GM19238 (cell line): ENCODE measurements at regions not wholly inside any gene's neighbourhood (a gene's known extent, or its start where the extent isn't known, plus 50 kb on each side); places are given as distances from the start of the nearest gene placed in this dataset.
"Not testable (repeated sequence)": the region's sequence is repeated elsewhere in the genome, so short reads cannot be mapped to it uniquely, and the experiment has no call there.

ENCODE experiments used
- DNase-seq: peaks from one replicate; pipeline ENCODE4 v3.0.0; 2011; ENCODE audit warnings: low spot score; ENCODE audit not compliant: insufficient read length

DNA sequence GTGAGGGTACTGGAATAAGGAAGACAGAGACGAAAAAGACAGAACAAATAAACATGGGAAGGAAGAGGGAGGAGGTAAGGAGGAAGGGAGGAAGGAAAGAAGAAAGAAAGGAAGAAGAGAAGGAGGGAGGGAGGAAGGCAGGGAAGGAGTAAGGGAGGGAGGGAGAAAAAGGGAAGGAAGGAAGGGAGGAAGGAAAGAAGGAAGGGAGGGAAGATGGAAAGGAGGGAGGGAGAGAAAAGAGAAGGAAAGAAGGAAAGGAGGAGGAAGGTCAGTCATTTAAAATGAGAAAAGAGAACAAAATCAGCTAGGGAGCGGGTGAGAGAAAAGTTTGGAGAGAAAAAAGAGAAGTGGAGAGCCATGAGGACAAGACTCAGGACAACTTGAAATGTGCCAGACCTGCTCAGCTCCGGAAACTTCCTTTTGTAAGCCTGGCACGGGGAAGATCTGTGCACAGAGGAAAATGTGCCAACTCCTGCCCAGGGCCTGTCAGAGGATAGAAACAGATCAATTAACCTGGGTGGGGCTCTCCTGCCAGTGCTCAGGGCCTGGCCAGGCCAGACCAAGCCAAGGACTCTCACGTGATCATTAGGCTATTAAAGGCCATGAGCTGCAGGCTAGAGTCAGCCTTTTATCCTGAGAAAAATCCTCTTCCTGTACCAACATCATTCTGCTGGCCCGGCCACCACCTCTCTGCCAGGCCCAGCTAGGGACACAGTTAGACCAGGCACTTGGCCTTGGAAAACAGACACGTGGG is 50.1 kb upstream of the BCL6 start:
- DNase-seq: no peak

DNA sequence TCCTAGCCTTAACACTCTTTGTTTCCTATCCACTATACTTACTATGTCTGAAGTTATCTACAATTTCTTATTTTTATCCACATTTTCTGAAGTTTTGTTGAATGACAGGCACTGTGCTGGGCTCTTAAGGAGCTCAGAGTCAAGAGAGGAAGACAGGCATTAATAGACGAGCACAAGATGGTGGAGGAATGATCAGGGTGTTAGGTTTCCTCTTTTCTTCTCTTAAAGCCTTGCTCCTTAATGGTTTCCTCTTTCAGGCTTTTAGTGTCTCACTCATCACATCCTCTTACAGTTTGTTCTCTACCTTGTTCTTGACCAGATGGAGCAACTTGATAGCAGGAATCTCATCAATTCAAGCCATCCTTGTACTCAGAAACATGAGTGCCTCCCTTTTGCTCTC is 52.9 kb upstream of the BCL6 start:
- no peak for DNase-seq

DNA sequence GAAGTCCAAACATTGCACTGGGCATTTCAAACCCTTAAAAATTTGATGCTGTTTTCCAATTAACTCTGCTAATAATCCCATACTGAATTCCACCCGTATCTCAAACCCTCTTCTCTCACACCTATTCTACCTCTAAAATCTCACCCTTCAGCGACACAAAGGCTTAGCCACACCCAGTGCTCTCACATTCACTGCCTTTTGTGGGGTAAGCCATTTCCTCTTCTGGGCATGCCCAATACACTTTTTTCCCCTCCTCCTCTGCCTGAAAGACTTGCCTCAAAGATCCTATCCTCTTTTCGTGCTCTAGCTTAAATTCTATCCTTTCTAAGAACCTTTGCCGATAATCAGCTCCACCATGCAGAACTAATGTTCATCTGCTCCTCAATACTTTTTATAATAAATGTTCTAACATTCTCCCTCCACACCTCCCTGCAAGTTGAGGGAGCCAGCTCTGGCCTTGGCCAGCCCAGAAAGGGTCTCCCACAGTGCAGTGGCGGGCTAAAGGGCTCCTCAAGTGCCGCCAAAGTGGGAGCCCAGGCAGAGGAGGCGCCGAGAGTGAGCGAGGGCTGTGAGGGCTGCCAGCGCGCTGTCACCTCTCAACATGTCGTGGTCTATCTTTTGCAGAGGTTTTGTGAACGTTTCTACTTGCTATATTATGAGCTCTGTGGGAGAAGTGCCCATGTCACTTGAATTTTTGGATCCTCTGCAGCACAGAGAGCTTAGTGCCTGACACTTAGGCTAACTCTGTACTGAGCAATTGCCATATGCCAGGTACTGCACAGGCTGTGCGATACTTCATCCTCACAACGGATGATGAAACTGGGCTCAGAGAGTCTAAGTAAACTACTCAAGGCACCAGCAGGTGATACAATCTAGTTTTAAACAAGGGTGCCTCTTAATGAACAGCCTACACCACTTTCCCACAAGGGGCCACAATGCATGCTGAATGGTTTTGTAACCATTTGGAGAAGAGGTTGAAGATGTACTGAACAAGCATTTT is 53.6 kb upstream of the BCL6 start:
- no peak for DNase-seq

DNA sequence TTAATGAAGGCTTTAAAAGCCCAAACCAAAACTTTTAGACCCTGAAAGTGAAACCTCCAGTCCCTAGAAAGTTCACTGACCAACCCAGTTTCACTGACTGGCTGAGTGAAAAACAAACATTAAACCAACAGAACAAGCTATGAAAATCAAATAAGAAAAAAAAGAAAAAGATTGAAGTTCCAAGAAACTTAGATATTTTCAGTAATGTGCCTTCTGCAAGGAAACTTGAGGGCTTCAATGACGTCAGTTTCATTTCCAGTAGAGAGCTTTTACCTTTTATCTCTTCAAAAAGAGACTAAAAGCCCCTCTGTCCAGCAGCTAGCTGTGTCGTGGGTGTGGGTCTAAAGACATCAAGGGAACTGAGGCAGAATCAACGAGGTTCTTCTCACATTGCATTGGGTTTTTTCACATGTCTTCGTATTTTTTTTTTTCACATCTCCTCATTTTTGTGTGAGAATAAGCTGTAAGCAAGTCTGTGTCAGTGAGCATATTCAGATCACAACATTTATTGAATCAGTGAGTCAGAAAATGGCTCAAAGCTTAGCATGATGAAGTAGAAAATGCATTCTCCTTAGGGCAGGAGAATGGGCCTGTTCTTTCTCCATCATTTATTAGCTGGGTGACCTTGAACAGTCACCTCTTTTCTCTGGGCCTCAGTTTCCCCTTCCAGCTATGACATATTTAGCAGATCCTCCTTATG is 54.8 kb upstream of the BCL6 start:
- DNase-seq: peak; percentile 7

DNA sequence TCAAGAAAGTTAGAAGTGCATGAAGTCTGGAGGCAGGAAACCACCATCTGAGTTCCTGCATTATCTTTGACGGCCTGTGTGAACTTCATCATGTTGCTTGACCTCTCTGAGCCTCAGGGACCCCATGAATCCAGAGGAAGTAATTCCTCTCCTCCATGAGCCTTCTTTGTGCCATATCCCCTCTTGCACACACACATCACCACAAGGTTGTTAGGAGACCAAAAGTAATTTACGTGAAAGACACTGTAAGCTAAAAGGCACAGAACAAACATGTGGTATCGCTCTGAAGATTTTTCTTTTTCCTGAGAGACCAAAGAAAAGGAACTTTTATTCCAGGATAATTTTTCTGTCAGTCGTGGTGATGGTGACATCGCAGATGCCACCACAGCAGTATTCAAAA is 55.9 kb upstream of the BCL6 start:
- no peak for DNase-seq

DNA sequence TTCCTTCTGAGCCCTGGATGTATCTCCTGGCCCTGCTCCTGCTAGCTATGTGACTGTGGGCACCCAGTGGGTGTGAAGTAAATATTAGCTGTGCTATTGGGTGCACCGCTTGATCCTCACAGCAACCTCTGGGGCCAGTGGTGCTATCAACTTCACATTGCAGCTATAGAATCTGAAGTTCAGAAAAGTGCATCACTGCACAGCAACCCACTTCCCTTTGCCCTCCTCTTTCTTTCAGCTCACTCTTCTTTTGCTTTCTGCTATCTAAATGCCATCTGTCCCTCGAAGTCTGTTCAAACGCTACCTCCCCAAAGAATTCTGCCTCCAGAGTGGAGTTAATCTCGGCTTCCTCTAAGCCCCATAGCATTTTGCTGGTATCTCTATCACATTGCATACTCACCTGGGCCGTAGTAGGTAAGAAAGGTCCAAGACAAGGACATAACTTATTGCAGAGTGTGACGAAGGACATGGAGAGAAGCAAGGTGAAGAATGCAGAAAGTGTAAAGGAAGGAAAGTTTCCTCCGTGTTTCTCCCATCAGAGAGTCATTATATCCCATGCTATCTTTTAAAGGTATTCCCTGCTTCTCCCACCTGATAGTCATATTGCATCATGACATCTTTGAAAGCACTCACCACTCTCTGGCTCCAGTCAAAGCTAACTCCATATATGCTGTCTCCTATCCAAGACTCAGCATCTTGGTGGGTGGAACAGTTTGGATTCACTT is 57.1 kb upstream of the BCL6 start:
- no peak for DNase-seq

DNA sequence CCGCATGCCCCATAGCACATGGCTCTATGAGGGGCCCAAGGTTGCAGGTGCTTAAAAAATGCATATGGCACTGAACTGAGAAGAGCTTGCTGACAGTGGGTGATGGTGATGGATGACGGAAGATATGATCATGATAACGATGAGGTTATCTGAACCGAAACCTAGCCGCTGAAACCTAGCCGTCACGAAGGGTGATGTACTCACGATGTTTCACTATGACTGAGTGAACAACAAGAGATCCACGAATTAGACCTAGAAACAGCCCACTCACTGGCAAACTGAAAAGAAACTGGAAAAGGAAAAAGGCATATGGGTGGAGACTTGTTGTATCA is 57.6 kb upstream of the BCL6 start:
- peak; percentile 8 for DNase-seq

DNA sequence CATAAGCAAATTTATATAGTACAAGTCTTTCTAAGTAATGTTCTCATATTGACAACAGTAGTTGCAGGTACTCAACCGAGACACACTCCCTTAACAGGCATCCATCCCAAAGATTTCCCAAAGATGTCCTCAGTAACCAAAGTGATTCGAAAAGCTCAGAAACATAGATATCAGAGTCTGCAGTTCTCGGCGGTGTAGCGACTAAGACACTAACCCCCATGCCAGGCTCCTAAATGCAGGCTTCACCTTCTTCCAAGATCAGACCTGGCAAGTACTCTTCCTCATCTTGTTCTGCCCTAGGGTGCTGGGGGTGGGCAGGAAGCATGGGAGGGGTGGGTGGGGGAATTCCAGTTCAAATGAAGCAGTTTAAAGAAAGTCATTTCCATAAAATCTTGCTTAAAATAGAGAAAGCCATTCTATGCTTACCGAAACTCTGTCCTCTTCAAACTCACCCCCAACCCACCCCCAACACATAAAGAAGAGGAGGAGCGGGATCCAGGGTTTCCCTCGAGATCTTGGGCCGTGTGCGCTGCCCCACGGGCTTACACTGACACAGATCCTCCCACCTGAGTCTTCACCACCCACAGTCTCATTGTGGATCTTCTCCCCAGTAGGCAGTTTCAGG is 59.0 kb upstream of the BCL6 start:
- DNase-seq: no peak

DNA sequence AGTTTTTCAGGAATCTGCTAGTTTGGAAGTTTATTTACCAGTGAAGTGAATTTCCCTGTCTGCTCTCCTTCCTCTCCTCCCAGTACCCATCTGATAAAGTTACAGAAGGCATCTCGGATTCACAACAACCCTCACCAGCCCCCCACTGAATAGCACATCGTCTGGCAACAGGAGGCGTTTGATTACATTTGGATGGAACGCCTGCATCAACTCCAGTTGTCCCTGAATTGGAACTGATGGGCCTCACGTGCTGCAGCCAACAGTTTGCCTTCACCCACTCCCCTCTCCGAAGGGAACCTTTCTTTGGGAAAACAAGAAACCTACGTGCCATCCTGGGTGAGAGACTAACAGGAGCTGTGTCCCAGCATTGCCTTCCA is 59.5 kb upstream of the BCL6 start:
- no peak for DNase-seq

DNA sequence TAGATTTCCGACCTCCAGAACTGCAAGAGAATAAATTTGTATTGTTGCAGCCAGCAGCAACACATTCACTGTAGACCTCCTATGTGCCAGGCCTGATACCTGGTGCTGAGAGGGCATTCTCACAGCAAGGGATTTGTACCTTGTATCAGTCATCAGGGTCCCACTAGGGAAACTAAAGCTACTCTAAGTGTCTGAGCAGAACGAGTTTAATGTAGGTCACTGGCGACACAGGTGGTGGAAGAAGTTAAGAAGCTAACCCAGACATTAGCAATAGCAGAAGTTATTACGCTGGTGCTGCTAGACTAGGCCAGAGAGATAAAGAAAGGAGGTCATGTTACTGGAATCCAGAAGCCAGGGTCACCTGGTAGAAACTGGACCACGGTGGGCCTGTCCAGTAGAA is 60.5 kb upstream of the BCL6 start:
- DNase-seq: no peak

DNA sequence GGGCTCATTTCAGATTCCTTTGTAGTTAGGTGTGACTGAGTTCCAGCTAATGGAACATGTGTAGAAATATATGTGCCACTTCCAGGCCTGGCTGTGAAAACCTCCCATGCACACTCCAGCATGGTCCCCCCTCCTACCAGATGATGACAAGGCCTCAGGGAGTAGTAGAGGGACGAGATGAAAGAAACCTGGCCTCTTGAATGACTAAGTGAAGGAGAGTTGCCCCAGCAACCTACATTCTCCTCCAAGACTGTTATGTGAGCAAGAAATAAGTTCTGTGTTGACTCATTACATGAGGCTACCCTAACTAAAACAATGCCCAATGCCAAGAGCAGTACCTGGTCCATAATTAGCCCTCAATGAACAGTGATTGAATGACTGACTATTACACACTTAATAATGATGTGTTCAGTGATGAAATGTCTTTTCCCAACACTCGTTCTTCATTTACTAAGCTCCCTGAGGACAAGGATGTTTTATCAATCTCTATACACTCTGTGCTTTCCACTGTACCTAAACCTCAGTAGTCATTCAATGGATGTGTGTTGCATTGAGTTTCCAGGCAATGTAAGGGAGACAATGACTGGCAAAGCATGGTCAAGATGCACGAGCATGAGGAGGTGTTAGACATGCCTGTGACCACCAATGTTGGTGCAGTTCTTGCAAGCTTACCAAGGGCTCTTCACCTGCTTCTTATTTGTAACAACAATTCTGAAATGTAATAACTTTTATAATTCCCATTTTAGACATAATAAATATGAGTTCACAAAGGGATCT is 62.0 kb upstream of the BCL6 start:
- no peak for DNase-seq

DNA sequence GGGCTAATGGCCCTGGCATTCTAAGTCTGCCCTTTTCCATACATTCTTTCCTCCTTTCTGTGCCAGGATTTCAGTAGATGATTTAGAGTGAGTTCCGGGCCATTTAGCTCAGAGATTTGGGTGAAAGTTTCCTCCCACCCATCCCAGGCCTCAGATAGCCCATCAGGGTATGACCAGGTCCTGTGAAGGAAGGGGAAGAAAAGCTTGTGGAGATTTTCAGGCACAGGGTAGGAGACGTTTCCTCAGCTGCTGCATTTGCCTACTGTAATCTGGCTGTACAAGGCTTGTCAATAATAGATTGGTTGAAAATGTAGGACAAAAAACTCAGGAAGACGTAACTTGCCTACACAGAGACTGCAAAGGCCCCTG is 63.2 kb upstream of the BCL6 start:
- no peak for DNase-seq

DNA sequence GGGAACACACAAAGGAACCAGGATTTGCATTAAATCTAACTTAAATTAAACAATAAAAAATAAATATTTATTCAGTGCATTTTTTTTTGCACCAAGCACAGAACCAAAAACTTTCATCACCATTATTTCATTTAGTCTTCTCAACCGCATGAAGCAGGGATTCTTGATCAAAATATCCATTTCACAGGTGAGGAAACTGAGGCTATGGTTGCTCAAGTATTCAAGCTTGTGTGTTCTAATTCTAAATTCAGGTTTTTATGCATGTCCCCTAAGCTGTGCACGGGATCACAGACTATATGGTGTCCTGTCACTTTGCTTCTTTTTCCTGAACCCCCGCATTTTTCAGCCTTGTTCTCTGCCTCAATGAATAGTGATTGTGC is 64.3 kb upstream of the BCL6 start:
- no peak for DNase-seq

DNA sequence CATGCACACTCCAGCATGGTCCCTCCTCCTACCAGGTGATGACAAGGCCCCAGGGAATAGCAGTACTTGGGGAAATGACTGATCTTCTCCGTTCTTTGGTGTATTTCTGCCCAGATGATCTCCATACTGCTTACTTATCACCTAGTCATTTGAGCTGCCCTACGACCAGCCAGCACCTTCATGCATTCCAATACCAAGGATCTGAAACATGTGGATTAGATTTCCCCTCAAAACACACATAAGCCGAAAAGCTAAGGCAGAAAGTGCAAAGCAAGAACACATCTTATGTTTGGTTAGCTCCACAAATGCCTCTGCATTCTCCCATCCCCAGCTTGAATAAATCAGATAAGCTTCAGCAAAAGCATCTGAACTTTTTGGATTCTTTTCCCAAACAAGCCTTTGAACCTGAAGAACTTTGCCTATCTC is 64.8 kb upstream of the BCL6 start:
- no peak for DNase-seq

DNA sequence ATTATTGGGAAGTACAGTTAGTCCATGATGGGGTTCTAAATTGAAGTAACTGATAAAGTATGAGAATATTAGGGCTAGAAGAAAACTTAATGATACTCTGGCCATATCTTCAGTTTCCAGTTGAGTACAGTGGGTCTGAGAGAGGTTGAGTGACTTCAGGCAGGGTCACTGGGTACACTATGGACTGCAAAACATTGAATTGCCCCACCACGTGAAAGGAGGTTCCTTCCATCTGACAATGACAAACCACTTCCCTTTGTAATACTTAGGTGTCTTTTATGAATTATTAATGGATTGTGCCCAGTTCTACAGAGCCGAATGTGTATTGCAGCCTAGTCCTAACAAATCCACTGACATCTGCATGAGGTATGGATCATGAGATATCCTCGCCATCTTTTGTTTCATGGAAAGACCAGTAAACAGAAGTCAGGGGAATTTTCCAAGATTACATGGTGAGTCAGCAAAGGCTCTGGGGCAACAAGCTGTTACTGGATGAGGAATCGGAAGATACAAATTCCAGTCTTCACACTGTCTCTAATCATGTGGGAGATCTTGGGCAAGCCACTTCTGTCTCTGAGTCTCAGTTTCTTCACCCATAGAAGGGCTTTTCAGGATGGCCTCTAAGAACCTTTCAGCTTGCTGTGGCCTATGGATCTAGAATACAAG is 66.5 kb upstream of the BCL6 start:
- DNase-seq: no peak

DNA sequence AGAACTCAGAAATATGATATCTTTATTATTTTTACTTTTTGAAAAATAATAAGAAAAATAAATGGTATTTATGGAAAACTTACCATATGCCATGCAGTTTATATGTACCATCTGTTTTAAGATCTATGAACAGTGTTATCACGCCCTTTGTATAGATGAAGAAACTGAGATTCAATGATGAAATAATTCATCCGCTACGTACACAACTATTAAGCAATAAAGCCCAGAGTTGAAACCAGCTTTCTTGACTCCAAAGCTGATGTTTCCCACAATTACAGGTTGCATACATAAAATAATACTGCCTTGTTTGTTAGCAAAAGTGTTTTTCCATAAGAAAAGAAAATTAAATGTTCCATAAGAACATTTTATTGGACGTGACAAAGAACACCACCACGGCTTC is 67.2 kb upstream of the BCL6 start:
- no peak for DNase-seq

DNA sequence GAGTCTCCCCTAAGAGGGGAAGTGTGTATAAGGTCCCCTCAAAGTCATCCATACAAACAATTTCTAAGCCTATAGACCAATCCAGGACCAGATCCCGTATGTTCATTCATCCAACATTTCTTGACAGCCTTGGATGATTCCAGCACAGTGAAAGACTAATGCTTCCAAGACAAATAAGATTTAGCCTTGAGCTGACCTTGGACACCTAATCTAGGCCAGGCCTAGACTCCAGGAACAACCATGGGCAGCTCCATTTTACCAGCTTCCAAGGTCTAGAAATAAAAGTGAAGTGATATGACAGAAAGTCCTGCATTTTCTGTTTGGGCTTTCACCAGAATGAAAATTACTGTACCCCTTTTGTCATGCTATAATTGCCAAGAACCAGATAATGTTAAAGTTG is 67.9 kb upstream of the BCL6 start:
- DNase-seq: no peak

DNA sequence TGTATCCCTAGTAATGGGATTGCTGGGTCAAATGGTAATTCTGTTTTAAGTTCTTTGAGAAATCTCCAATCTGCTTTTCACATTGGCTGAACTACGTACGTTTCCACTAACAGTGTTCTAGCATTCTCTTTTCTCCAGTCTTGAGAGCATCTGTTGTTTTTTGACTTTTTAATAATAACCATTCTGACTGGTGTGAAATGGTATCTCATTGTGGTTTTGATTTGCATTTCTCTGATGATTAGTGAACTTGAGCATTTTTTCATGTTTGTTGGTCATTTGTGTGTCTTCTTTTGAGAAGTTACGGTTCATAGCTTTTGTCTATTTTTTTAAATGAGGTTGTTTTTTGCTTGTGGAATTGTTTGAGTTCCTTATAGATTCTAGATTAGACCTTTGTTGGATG is 72.5 kb upstream of the BCL6 start:
- DNase-seq: not testable (repeated sequence)

DNA sequence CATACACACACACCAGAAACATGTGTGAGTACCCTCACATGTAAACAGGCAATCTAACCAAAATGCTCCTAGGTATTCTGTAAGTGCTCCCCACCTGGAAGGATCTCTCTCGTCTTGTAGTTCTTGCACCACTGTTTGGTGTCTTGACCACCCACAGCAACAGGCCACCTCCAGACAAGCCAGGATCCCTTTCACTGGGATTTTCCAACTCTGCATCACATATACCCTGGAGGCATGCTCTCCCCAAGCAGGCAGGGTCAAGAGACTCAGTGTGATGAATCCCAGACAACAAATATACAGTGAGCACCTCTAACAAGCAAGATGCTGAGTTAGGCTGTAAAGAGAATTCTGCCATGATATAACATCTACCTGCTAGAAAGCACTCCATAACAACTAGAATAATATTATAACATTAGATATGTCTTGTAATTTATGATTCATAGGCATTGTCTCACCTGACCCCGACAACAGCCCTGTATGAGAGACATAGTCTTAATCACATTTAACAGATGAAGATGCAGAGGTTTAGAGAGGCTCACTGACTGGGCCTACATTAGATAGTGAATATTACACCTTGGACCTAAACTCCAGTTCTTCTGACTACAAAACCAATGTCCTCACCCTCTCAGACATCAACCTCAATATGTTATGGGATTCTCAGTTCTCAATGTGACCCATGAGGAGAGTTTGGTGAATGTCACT is 76.5 kb upstream of the BCL6 start:
- DNase-seq: no peak
